ENCODE measurements at regions not wholly inside any gene's neighbourhood (a gene's known extent, or its start where the extent isn't known, plus 50 kb on each side); places are given as distances from the start of the nearest gene placed in this dataset.

- DNase-seq, result no peak
Measured at GRCh38 chr20:19001177-19001576, 187.6 kb downstream of the SCP2D1 start.

DNA sequence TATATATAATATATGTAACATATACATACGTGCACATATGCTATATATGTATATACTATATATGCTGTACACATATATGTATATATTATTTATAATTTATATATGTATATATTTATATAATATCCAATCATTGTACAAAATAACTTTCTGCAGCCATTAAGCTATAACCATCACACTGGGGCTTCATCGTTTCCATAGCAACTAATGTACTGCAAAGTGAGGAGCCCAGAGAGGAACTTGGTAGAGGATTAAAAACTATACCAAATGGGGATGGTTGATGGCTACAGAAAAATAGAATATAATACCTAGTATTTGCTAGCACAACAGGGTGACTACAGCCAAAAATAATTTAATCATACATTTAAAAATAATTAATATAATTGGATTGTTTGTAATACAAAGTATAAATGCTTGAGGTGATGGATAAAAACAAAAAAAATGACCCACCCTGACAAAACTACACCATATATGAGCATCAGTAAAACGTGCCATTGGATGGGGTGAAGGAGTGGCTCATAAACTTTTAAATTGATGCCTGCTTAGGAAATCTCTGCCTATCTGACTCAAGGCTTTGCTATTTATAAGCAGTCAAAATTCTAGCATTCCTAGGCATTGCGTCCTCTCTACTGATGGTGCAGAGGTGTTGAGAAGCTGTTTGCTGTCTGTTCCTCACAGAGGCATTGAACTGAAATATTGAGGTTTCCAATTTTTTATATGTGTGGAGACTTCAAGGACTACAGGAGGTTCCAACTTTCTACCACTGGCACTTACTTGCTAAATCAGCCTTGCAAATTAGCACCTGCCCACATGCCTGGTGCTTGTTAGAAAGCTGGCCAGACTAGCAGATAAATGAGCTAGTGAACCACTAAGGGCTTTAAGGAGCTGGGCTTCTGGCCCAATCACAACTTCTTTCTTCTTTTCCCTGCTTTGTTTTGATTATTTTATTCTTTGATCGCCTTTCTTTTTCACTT, 190.1 kb downstream of the SCP2D1 start:
- DNase-seq, result no peak

DNA sequence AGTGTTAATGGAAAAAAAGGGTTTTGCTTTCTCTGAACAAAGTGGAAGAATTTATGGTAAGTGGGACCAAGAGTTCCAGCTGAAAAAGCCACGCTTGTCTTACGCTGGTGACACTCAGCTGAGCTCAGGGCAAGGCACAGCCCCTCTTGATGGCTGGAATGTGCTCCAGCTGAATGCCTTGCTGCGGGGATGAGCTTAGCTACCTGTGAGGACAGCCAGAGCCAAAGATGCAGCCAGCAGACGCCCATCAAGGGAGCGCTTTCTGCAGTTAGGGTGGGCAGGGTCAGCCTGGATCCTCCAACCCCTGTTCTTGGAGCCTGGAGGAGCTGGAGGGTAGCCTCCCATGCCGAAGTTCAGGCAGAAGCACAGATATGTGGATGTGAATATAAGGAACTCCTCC, 191.4 kb downstream of the SCP2D1 start:
- DNase-seq, result no peak

DNA sequence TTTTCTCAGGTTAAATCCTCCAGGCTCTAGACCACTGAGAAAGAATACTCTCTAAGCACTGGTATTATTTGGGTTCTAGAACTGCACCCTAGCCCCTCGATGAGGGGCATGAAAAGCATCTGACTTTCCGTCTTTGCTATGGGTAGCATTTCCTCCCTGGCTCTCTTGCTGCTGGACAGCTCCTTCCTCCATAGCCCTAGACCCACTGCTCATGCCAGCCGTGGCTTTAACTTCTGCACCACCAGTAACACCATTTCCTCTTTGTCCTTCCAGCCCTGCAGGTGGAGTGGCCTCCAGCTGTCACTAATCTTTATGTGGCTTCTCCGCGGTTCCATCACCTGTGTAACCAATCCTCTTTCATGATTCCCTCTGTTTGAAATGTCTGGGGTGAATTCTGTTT, 194.9 kb downstream of the SCP2D1 start:
- no peak for DNase-seq

DNA sequence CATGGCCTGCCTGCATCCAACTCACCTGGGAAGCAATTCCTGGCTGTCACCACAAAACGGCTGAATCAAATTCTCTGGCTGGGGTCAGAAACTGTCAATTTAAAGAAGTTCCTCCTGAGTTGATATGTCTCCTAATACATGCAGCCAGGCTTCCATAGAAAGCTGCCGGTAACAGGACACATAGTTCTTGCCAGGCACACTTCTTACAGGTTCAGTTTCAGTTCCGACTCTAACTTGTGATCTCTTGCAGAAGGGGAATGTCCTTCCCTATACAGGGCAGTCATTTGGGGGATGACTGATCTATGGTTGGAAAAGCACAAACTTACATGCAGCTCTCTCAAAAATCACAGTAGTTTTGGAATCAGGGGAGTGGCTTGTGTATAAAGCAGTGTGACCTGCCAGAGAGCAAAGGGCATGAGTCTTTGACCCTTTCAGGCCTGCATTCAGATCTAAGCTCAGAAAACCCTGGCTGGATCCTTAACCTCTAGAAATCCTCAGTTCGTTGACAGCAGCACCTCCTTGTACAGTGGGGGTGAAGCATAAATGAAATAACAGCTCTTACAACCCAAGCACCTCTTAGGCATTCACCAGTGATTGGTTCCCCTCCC, 195.6 kb downstream of the SCP2D1 start:
- DNase-seq, result no peak

GRCh38 chr20:19012676-19013075, 199.1 kb downstream of the SCP2D1 start:
- DNase-seq, result no peak

GRCh38 chr20:19013907-19014306, 198.5 kb upstream of the SLC24A3 start:
- no peak for DNase-seq

DNA sequence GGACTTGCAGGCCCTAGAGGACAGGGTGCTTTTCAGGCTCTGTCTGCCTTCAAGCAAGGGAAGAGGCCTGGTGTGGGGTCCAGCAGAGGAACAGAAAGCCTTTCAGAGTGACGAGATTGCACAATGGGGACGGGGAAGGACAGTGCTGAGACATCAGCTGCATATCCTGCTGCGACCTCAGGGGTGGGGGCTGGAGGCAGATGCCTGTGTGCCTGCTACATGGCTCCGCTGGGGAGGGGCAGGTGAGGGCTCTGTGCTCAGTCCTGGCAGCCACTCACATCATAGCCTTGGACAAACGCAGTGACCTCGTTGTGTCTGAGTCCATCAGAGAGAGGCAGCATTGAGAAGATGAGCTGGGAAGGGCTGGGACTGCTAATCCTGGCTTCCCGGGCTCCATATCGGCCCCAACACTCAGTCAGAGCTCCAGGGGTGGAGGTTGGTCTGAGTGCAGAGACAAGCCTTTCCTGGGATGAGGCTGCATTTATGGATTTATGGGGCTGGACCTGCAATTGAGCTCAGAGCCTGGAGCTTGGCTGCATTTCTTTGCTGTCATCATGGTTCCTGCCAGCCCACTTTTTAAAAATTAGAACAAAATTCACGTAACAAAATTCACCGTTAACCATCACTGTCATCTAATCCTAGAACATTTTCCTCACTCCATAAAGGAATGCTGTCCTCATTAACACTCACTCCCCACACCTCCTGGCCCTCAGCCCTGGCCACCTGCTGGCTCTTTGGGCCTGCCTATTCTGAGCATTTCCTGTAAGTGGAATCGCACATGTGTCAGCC, 196.9 kb upstream of the SLC24A3 start:
- no peak for DNase-seq

- DNase-seq, result no peak
Measured at GRCh38 chr20:19016140-19016497, 196.3 kb upstream of the SLC24A3 start.

GRCh38 chr20:19017104-19017690, 195.2 kb upstream of the SLC24A3 start:
- no peak for DNase-seq

GRCh38 chr20:19018881-19019280, 193.6 kb upstream of the SLC24A3 start:
- DNase-seq, result no peak

GRCh38 chr20:19019734-19020364, 192.6 kb upstream of the SLC24A3 start:
- no peak for DNase-seq

- no peak for DNase-seq
Measured at GRCh38 chr20:19021406-19022117, 190.9 kb upstream of the SLC24A3 start.

- no peak for DNase-seq
Measured at GRCh38 chr20:19022118-19022575, 190.3 kb upstream of the SLC24A3 start.

DNA sequence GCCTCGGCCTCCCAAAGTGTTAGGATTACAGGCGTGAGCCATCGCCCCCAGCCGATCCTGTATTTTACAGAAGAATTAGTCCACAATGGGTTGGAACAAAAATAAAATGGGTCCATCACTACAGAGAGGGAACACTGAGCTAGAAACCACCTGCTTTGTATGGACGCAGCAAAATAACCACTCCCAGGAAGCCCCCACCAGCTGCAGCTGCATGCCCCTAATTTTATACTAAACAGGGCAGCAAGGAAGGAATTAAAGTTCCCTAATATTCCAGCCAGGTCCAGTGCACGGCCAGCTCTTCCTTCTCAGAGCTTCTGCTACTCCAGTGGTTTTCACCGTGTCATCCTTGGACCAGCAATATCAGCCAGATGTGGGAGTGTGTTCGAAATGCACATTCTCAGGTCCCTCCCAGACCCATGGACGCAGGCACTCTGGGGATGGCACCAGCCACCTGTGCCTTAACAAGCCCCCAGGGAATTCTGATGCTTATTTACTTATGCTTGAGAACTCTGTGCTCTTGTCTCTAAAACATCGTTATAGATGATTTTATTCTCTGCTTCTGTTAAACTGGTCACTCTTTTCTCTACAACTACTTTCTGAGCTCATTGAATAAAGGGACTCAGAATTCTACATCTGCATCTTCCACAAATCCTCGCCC, 189.5 kb upstream of the SLC24A3 start:
- no peak for DNase-seq

- DNase-seq, result no peak
Measured at GRCh38 chr20:19024296-19025035, 188.0 kb upstream of the SLC24A3 start.

- DNase-seq, result no peak
Measured at GRCh38 chr20:19025430-19026120, 186.9 kb upstream of the SLC24A3 start.

- no peak for DNase-seq
Measured at GRCh38 chr20:19026121-19026878, 186.1 kb upstream of the SLC24A3 start.
